Non-pigmented ciliary epithelial cell (primary cell): ENCODE measurements at regions not wholly inside any gene's neighbourhood (a gene's known extent, or its start where the extent isn't known, plus 50 kb on each side); places are given as distances from the start of the nearest gene placed in this dataset.

Source experiments
- DNase-seq: peaks from one replicate; pipeline ENCODE4 v3.0.0-alpha.2; 2010; ENCODE audit warnings: low read depth

DNA sequence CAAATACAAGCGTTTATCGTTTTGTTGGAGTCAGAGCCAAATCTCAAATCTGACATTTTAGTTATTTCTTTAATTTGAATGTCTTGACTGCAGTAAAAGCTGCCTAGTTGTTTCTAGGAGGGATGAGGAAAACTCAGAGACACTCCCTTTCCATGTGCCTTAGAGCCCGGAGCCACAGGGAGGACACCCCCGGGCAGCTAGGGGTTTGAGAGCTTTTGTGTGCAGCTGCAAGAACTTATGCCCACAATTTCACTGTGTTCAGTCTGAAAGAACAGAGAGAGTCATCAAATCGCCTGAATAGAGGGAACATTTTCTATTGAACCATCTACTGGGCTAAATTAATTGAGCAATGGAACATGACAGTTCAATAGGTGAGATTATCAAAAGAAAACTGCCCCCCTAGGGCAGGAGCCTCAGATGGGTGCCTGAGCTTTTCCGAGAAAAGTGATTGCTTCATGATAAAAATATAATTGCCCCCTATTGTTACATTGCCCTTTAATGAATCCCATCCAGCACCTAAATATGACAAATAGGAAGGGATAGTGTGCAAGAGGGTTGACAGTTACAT is 709.3 kb upstream of the RGMB start:
- DNase-seq, result no peak

DNA sequence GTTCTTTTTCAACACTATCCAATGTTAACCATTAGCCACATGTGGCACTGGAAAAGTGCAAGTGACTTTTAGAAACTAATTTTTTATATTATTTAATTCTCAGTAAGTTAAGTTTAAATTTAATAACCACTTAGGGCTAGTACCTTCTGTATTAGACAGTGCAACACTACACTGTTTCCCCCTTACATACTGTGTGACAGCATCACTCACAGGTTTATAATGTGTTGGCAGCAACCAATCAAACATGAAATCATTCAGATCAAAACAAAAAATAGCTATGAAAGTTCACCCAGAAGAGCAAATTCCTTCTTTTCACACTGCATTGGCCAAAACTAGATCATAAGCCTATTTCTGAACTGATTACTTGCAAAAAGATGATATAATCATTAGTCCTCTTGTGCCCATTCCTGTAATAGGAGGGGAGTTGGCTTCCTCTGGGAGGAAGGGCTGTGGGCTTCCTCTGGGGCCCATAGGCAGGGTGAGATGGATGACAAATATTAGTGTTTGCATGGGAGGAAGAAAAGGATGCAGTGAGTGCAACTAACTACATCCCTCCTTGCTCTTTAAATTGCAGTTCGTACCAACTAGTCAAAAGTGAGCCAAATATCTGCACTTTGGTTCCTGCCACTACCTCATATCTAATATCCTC is 708.1 kb upstream of the RGMB start:
- no peak for DNase-seq

- DNase-seq, result no peak
These were observed 706.6 kb upstream of the RGMB start for GRCh38 chr5:98066910-98067309.

DNA sequence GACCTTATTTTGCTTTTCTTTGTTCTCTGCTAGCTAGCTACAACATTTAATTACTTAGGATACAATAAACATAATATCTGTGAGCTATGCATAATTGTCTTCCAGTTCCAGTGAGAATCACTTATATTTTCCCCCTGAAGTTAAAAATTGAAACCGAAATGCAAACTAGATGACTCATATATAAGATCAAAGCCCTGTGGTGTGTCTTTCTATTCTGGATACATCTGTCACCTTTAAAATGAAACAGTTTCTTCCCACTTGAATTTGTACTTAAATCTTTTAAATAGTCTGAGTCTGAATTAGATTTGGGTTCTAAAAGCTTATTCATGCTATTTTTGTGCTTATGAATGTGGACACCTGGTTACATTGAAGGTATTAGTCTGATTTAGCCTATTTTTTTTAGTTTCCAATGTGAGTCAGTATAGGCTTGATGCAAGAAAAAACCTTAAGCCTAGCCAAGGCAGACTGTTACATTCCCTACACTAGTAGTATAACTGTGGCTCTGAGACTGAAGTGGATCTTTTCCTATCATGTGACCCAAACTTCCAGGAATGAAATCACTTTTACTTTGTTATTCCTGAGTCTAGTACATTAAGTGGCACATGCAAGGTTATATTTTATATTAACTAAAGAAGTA is 703.5 kb upstream of the RGMB start:
- peak; percentile 2 for DNase-seq

GRCh38 chr5:98072921-98073320 is 700.5 kb upstream of the RGMB start:
- no peak for DNase-seq

GRCh38 chr5:98076501-98076900 is 697.0 kb upstream of the RGMB start:
- no peak for DNase-seq

- no peak for DNase-seq
These were observed 687.9 kb upstream of the RGMB start for GRCh38 chr5:98085593-98085992.

DNA sequence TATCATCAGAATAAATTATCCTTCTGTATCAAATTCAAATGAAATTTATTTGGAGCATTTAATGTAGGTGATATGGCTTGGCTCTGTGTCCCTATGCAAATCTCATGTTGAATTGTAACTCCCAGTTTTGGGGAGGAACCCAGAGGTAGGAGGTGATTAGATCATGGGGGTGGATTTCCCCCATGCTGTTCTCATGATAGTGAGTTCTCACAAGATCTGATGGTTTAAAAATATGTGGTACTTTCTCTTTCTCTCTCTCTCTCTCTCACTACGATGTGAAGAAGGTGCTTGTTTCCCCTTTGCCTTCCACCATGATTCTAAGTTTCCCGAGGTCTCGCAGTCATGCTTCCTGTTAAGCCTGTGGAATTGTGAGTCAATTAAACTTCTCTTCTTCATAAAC is 678.4 kb upstream of the RGMB start:
- DNase-seq, result no peak

GRCh38 chr5:98096155-98096554 is 677.3 kb upstream of the RGMB start:
- peak; percentile 65 for DNase-seq

- no peak for DNase-seq
These were observed 673.9 kb upstream of the RGMB start for GRCh38 chr5:98099448-98100105.

DNA sequence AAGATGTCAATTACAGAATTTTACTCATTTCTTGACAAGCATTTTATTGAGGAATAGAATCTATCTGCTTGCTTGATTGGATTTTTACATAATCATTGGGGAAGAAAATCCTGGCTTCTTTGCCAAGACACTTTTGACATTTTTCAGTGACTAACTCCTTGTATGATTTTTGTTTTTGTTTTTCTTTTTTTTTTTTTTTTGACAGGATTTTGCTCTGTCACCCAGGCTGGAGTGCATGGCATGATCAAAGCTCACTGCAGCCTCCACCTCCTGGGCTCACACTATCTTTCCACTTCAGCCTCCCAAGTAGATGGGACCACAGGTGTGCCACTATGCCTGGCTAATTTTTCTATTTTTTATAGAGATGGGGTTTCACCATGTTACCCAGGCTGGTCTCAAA is 672.3 kb upstream of the RGMB start:
- DNase-seq, result no peak

DNA sequence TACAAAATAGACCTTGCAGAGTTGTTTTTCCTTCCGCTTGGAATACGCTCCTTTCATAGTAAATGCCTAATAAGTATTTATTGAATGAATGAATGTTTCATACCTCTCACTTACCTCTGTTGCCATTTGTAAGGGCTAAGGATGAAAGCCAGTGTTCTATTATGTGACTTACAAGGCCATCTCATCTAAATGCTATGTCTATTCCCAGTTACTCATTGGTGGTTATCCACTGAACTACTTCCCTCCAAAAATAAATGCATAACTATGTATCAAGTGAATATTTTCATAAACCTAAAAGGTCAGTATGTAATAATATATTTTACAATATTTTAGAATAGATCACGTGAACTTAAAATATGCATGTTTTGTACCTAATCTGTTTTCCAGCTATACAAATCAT is 670.5 kb upstream of the RGMB start:
- no peak for DNase-seq

GRCh38 chr5:98103807-98104206 is 669.7 kb upstream of the RGMB start:
- no peak for DNase-seq

GRCh38 chr5:98104454-98105188 is 668.8 kb upstream of the RGMB start:
- no peak for DNase-seq

DNA sequence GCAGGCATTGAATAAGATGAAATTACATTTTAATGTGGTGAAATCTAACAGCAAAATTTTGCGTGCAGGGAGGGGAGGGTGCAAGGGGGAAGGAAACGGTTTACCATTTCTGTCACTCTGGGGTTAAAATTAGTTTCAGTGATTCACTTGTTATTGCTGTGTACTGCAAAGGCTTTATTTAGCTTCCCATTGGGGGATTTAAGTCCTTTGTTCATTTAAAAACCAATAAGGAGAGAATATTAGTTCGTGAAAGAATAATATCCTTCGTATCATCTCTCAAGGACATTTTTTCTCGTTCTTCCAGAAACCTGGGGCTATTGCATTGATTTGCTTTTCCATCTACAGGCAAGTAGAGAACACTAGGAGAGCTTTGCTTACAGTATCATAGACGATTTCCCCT is 667.8 kb upstream of the RGMB start:
- no peak for DNase-seq

- no peak for DNase-seq
These were observed 667.1 kb upstream of the RGMB start for GRCh38 chr5:98106116-98107031.

- DNase-seq, result peak; percentile 94
These were observed 665.0 kb upstream of the RGMB start for GRCh38 chr5:98108497-98108896.

DNA sequence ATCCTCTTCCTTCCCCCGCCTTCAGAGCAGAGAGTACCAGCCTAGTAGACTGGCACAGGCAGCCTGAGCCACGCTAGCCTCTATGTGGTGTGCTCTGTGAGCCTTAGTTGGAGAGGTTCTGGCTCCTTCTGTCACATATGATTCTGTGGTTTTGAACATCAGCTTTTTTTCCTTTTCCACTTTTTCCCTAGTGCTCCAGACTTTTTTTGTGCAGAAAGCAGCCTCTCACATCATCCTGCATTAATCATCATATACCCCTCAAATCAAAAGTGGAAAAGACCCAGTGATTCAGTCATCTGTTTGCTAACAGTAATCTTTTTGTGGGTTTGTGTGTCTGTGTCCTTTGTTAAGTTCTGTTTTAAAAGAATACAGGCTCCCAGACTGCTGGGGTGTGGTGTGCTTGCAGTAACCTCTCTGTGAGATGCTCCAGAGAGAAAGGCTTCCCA is 663.9 kb upstream of the RGMB start:
- DNase-seq, result peak; percentile 87

GRCh38 chr5:98110282-98110691 is 663.2 kb upstream of the RGMB start:
- DNase-seq, result peak; percentile 94

GRCh38 chr5:98110791-98111190 is 662.7 kb upstream of the RGMB start:
- no peak for DNase-seq

GRCh38 chr5:98111686-98112085 is 661.8 kb upstream of the RGMB start:
- no peak for DNase-seq
